RKO (cell line): ENCODE measurements at regions not wholly inside any gene's neighbourhood (a gene's known extent, or its start where the extent isn't known, plus 50 kb on each side); places are given as distances from the start of the nearest gene placed in this dataset.

Experiments
- DNase-seq: peaks from one replicate; pipeline ENCODE4 v3.0.0-alpha.2; 2016; ENCODE audit warnings: low spot score

GRCh38 chr1:229093238-229093540 lies 177.7 kb upstream of the RAB4A start:
- DNase-seq: no peak

DNA sequence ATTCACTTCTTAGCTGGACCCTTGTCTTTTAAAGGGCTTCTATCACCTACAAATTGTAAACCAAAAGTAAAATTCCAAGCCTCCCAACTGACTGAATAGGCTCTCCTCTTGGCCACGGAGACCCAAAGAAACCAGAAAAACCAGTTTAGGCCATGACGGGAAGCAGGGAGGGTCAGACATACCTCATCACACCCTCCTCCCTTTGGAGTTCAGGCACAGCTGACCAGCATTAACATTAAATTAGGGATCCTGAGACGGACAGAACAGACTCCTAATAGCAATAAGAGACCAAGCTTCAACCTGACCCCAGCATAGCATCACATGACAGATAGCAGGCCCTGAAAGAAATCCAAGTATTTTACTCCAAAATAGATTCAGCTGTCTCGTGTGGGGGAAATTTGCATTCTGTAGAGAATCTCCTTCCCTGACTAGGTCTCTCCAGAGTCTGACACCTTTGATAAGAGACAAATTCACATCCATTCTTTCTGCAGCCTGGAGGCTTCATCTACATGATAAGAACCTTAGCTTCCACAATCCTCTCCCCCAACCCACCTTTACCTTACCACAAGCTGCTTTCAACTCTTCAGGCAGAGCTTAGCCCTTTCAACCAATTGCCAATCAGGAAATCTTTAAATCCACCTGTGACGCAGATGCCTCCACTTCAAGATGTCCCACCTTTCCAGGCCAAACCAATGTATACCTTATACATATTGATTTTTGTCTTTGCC lies 177.1 kb upstream of the RAB4A start:
- no peak for DNase-seq

- no peak for DNase-seq
These were observed 176.2 kb upstream of the RAB4A start for GRCh38 chr1:229094476-229095311.

GRCh38 chr1:229095325-229095724 lies 175.6 kb upstream of the RAB4A start:
- DNase-seq: no peak

- no peak for DNase-seq
These were observed 173.6 kb upstream of the RAB4A start for GRCh38 chr1:229097356-229097755.

DNA sequence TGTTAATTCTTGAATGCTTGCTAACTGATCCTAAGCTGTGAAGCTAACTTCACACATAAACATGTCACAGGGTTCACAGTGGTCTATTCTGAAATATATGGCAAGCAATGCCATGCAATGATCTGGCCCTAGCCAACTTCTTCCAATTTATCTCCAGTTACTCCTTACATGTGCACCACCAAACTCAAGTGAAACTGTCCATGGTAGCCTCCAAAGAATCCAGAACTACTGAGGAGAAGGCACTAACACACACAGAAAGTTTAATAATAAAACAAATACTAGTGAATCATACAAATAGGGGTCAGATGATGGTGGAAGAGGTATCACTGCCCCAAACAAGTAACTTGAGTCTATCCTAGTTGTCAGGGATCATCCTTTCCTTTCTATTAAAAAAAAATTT lies 172.6 kb upstream of the RAB4A start:
- no peak for DNase-seq

DNA sequence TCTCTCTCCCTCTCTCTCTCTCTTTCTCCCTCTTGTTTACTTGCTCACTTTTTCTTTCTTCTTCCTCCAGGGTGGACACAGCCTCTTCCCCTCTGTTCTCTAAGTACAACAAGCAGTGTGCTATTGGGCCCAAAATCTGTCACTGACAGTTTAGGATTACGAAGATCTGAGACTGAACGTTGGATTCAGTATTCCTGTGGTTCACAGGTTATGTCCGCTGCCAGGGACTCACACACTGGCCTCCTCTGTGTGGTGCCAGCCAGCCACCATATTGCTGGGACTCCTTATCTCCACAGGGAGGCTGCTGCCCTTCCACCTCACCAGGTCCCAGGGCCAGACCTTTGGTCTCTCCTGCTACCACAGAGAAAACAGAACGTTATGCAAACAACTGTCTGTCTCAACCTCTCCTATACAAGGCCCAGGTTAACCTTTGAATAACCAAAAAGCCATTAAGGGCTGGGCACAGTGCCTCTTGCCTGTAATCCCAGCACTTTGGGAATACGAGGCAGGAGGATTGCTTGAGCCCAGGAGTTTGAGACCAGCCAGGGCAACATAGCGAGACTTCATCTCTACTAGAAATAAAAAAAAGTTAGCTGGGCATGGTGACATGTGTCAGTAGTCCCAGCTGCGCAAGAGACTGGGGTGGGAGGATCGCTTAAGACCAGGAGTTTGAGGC lies 171.9 kb upstream of the RAB4A start:
- DNase-seq: no peak

GRCh38 chr1:229101011-229101871 lies 169.7 kb upstream of the RAB4A start:
- no peak for DNase-seq

- no peak for DNase-seq
These were observed 168.0 kb upstream of the RAB4A start for GRCh38 chr1:229102741-229103391.

GRCh38 chr1:229104654-229105053 lies 166.3 kb upstream of the RAB4A start:
- DNase-seq: no peak

DNA sequence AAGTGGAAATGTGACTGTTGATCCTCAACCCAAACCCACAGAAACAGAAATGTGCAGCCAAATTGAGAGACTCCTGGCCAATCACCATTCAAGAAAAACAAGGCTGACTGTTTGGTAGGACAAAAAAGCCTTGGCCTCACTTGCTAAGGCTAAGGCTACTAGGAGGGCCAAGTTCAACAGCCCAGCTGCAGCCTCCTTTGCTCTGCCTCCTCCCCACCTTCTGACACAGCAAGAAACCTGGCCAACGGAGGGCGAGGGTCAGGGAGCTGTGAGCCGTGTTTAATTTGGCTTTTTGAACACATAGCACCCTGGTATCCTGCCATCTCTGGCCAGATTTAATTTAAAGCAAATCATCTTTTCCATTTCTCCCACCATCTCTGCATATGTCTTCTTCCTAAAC lies 165.8 kb upstream of the RAB4A start:
- no peak for DNase-seq

DNA sequence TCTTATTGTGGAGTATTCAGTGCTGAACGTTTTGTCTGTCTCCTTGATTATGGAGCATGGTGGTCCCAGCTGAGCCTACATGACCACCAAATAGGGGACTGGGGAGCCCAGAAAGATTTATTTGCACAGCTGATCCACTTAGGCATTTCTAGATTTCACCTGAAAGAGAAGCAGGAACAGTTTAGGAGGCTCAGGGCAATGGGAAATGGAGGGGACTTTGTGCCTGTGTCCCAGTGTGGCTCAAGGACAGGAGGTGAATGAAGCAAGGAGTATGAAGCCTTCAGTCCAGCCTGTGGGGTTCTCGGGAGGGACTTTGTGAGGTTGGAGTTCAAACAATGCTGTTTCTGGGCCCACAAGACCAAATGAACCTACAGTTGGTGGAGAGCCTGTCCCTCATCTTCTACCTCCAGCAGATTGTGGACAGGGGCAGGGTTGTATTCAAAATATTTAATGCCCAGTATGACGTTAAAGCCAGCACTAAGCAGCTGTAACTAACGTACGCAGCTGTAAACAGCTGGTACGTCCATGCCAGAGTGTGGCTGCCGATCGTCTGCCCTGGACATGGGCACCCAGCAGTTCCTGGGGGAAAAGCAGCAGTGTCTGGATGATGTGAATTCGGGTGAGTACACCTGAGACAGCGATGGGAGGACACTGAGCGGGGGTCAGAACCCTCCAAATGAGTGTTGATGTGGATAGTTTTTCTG lies 164.9 kb upstream of the RAB4A start:
- DNase-seq: no peak

- DNase-seq: no peak
These were observed 164.3 kb upstream of the RAB4A start for GRCh38 chr1:229106526-229107125.

- DNase-seq: no peak
These were observed 163.6 kb upstream of the RAB4A start for GRCh38 chr1:229107304-229107815.

- no peak for DNase-seq
These were observed 162.9 kb upstream of the RAB4A start for GRCh38 chr1:229107972-229108371.

DNA sequence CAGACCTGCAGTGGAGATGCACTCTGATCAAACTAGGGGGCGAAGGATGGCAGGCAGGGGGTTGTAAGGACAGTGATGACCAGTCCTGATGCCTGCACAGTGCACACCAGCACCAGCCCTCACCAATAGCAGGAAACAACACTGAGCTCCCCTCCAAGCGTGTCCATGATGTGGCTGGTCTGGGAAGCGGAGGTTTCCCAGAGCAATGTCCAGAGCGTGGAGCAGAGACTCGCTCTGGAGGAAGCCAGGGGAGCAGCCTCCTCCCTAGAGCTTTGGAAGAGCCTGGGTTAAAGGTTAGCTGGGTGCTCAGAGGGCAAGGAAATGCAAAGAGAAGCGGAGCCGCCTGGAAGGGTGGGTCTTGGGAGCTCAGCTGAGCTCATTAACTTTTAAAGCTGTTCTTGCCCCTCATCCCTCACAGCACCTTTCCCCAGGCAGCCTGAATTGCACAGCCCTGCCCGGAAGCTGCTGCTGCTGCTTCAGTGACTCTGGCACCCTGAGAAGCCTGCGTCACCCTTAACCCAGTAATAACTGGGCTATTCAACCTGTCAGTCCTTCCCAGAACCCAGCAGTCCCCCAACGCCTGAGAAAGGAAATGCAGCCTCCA lies 162.2 kb upstream of the RAB4A start:
- DNase-seq: peak; percentile 32

DNA sequence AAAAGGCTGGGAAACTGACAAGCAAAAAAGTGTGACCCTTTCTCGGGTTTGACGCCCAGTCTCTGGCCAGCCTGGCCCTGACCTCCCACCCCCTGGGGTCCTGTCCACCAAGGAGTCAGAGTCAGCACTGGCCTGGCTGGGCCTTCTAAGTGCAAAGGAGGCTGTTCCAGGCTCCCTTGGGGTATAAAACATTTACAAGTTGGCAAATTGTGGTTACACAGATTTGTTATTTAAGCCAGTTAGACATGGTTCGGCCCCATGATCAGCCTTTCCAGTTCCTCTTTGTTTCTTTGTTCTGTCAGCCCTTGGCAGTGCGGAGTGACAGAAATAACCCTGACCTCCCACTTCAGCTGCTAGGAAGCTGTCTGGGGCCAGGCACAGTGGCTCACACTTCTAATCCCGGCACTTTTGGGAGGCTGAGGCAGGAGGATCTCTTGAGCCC lies 161.6 kb upstream of the RAB4A start:
- no peak for DNase-seq

GRCh38 chr1:229110986-229111385 lies 159.9 kb upstream of the RAB4A start:
- DNase-seq: no peak

DNA sequence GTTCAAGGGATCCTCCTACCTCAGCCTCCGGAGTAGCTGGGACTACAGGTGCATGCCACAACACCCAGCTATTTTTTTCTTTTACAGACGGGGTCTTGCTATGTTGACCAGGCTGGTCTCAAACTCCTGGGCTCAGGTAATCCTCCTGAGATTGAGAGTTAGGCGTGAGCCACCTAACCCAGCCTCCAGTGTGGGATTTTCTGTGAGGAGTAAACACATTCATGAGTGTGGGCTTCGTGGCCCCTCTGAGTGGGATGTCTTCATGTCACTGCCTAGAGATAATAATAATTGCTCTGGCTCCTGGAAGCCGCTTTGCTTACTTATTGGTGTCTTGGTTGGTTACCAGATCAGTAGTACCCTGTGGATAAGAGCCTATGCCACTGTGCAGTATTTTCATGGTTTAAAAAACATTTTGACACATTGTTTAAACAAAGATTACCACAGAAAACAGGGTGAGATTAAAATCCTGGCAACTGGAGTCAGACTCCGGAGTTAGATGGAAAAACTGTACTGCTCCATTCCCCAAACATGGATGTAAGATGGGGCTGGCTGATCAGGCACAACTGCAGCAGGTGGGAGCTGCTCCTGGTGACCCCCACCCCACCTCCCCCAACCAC lies 159.1 kb upstream of the RAB4A start:
- no peak for DNase-seq
